HEK293T (cell line): ENCODE measurements at regions not wholly inside any gene's neighbourhood (a gene's known extent, or its start where the extent isn't known, plus 50 kb on each side); places are given as distances from the start of the nearest gene placed in this dataset.

Source experiments
- CTCF ChIA-PET: fragments of 350-600 bp; formaldehyde crosslinking; extraction: SDS; loops from one replicate; lab custom pipeline; 2021; ENCODE audit warnings: antibody characterized with exemption, inconsistent platforms; lab: Yijun Ruan, JAX
- POLR2A ChIA-PET: fragments of 350-600 bp; formaldehyde crosslinking; extraction: SDS; loops from one replicate; lab custom pipeline; 2020; ENCODE audit warnings: antibody characterized with exemption, inconsistent platforms; lab: Yijun Ruan, JAX
- DNase-seq: peaks from one replicate; pipeline ENCODE4 v3.0.0; 2012; ENCODE audit warnings: mixed read lengths; ENCODE audit errors: extremely low spot score
- ARNT ChIP-seq: fragments of 450-650 bp; IDR thresholded peaks from 2 replicates; pipeline ENCODE4 v1.6.1; 2017; ENCODE audit warnings: mild to moderate bottlenecking
- BHLHE40 ChIP-seq: fragments of 450-650 bp; IDR thresholded peaks from 2 replicates; pipeline ENCODE4 v1.6.1; 2016; ENCODE audit warnings: mild to moderate bottlenecking, moderate library complexity, borderline replicate concordance
- CTBP1 ChIP-seq: fragments of 450-650 bp; IDR thresholded peaks from 2 replicates; pipeline ENCODE4 v1.6.1; 2016; ENCODE audit warnings: borderline replicate concordance
- ELF4 ChIP-seq: fragments of 450-650 bp; IDR thresholded peaks from 2 replicates; pipeline ENCODE4 v1.6.1; 2017; ENCODE audit warnings: antibody characterized with exemption
- FOXA1 ChIP-seq: fragments of 450-650 bp; IDR thresholded peaks from 2 replicates; pipeline ENCODE4 v1.6.1; 2016; ENCODE audit warnings: mild to moderate bottlenecking
- FOXK2 ChIP-seq: fragments of 450-650 bp; IDR thresholded peaks from 2 replicates; pipeline ENCODE4 v1.6.1; 2016; ENCODE audit warnings: mild to moderate bottlenecking
- FOXM1 ChIP-seq: fragments of 450-650 bp; IDR thresholded peaks from 2 replicates; pipeline ENCODE4 v1.6.1; 2017; ENCODE audit warnings: mild to moderate bottlenecking, borderline replicate concordance
- HDGF ChIP-seq: fragments of 450-650 bp; IDR thresholded peaks from 2 replicates; pipeline ENCODE4 v1.6.1; 2017; ENCODE audit warnings: antibody characterized with exemption, borderline replicate concordance
- L3MBTL2 ChIP-seq: fragments of 450-650 bp; conservative IDR thresholded peaks from 2 replicates; pipeline ENCODE4 v1.6.1; 2016; ENCODE audit warnings: mild to moderate bottlenecking
- LEF1 ChIP-seq: fragments of 450-650 bp; IDR thresholded peaks from 2 replicates; pipeline ENCODE4 v1.6.1; 2017; ENCODE audit warnings: mild to moderate bottlenecking, borderline replicate concordance
- NFRKB ChIP-seq: fragments of 450-650 bp; IDR thresholded peaks from 2 replicates; pipeline ENCODE4 v1.6.1; 2016; ENCODE audit warnings: mild to moderate bottlenecking, moderate library complexity
- SP1 ChIP-seq: fragments of 450-650 bp; IDR thresholded peaks from 2 replicates; pipeline ENCODE4 v1.6.1; 2017
- SUZ12 ChIP-seq: fragments of 450-650 bp; IDR thresholded peaks from 2 replicates; pipeline ENCODE4 v1.6.1; 2016; ENCODE audit warnings: mild to moderate bottlenecking
- TARDBP ChIP-seq: fragments of 450-650 bp; IDR thresholded peaks from 2 replicates; pipeline ENCODE4 v1.6.1; 2016
- ZNF384 ChIP-seq: fragments of 450-650 bp; IDR thresholded peaks from 2 replicates; pipeline ENCODE4 v1.6.1; 2016
- TF ChIP-seq, protein P1 (sequence below): fragments of 450-650 bp; IDR thresholded peaks from 2 replicates; pipeline ENCODE4 v1.6.1; 2016

DNA sequence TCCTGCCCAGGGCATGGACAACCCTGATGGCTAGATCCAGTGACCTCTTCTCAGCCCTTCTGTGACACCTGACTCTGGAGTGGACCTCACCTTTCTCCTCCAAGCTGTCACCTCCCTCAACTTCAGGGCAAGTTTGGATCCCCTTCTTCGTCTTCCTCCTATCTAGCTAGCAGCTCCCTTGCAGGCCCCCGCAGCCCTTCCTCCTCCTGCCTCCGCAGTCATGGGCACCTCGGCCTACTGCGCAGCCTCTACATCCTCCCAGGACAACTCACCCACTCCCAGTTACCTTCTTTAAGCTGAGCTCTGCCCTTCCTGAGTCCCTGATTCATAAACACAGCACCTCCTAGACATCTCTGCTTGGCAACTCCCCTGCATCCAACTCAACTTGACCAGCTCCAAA is 61.3 kb upstream of the ID3 start:
- no peak for TF ChIP-seq SUZ12
- no peak for TF ChIP-seq FOXK2
- no peak for TF ChIP-seq HDGF
- TF ChIP-seq, protein P1, sequence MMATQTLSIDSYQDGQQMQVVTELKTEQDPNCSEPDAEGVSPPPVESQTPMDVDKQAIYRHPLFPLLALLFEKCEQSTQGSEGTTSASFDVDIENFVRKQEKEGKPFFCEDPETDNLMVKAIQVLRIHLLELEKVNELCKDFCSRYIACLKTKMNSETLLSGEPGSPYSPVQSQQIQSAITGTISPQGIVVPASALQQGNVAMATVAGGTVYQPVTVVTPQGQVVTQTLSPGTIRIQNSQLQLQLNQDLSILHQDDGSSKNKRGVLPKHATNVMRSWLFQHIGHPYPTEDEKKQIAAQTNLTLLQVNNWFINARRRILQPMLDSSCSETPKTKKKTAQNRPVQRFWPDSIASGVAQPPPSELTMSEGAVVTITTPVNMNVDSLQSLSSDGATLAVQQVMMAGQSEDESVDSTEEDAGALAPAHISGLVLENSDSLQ, result no peak
- TF ChIP-seq ARNT, result no peak
- TF ChIP-seq NFRKB, result no peak
- DNase-seq, result no peak
- ChIA-PET CTCF (interaction anchor here (1.4 to 2.6 kb wide), 3 partner anchors 14 to 38 kb away, joined by 5 to 7 read pairs (median 5); no protein-coding TSS in a partner anchor), POLR2A (interaction anchor here (0.9 to 3.1 kb wide), 4 partner anchors 52 to 65 kb away, joined by 3 to 24 read pairs (median 6); partner anchors contain the start of gene ID3)

GRCh38 chr1:23619299-23620188 is 60.2 kb upstream of the ID3 start:
- TF ChIP-seq BHLHE40 (no peak), SP1 (no peak), FOXK2 (no peak), ZNF384 (no peak), FOXM1 (no peak), NFRKB (no peak), SUZ12 (no peak), L3MBTL2 (no peak), HDGF (no peak), ELF4 (no peak), TARDBP (no peak), FOXA1 (no peak), LEF1 (no peak), CTBP1 (no peak)
- TF ChIP-seq, protein P1, result no peak
- POLR2A ChIA-PET, result interaction anchor here (3.1 kb wide), 1 partner anchor 60 kb away, joined by 24 read pairs; the partner anchor contains the start of gene ID3
- CTCF ChIA-PET, result interaction anchor here (1.6 kb wide), 1 partner anchor 15 kb away, joined by 8 read pairs; no protein-coding TSS in a partner anchor
- DNase-seq, result peak; percentile 33

DNA sequence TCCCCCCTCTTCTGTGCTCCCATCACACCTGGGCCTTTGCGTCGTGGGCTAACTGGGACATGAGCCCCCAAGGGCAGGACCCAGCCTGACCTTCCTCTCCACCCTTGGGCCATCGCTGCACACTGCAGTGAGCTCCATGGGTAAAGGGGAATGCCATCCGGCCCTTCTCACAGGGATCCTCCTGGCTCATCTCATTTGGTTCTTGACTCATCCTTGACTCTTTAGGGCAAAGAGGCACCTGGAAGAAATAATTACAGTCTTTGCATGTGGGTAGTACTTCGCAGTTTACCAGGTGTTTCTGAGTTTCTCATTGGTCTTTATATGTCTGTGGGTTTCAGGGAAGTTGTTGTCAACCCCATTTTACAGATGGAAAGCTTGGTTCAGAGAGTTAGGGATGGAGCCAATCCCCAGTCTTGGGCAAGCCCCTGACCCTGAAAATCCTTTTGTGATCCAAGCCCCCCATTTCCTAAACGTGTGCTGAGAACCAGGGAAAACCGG is 59.3 kb upstream of the ID3 start:
- POLR2A ChIA-PET, result interaction anchor here (3.1 kb wide), 1 partner anchor 60 kb away, joined by 24 read pairs; the partner anchor contains the start of gene ID3
- DNase-seq, result no peak
- CTCF ChIA-PET, result interaction anchor here (1.0 to 1.6 kb wide), 2 partner anchors 16 to 19 kb away, joined by 3 to 8 read pairs; no protein-coding TSS in a partner anchor
- TF ChIP-seq FOXK2 (no peak), LEF1 (no peak), ARNT (no peak)

DNA sequence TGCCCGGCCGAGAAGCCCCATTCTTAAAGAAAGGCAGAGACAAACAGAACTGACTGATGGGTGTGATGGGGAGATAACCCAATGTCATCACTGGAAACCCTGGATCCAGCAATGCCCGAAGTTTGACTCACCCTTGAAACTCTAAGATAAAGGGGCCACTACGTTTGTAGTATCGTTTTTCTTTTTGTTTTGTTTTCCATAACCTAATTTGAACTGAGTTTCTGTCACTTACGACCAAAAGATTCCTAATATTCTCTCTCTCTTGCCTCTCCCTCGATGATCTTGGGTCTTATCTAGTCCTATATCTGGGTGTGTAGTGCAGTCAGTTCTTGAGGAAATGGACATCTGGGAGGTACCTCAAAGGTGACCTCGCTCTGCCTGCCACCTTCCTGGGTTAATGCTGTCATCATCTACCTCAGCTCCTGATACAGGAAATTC is 57.8 kb upstream of the ID3 start:
- ChIA-PET CTCF (interaction anchor here (1.6 kb wide), 1 partner anchor 35 kb away, joined by 4 read pairs; no protein-coding TSS in a partner anchor), POLR2A (no interaction called here)
- no peak for TF ChIP-seq FOXK2
- no peak for TF ChIP-seq NFRKB
- no peak for DNase-seq

DNA sequence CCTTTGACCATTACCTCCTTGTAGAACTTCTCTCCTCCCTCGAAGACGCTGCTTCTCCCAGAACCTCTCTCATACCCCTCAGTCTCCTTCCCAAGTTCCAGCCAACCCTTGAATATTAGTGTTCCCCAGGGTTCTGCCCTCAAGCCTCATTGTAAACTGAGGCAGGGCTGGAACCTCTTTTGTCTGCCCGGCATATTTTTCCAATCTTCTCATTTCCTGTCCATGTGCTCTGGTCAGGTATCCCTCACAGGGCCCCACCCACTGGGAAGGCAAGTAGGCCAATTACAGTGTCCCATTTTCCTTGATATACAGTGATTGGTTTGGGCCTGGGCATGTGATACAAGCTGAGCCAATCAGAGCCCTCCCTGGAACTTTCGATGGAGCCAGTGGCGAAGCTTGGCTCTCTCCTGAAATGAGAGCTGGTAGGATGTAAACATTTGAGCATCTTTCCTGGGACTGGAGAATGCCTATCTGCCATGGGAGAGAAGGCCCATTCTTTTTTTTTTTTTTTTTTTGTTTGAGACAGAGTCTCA is 57.1 kb upstream of the ID3 start:
- TF ChIP-seq SUZ12 (no peak), L3MBTL2 (peak; percentile 49; the same call in 1 of the 2 replicates), TARDBP (no peak), ELF4 (no peak), LEF1 (no peak)
- DNase-seq, result peak; percentile 27
- CTCF ChIA-PET, result interaction anchor here (0.6 to 1.6 kb wide), 2 partner anchors 34 to 108 kb away, joined by 3 to 4 read pairs; no protein-coding TSS in a partner anchor
- POLR2A ChIA-PET, result no interaction called here

DNA sequence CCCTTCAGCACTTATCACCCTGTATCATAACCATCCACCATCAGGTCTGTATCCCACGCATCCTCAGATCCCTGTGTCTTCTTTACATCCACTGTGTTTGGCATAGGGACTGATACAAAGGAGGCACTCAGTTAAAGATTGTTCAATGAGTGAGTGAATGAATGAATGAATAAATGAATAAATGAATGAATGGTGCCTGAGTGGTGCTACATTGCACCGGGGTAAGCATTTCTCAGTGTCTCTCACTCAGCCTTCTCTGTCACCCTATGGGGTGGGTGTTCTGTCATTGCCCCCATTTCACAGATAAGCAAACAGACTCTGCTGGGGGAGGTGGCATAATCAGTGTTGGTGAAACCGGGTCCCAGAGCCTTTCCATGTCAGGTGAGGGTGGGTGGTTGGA is 56.6 kb upstream of the ID3 start:
- ChIA-PET POLR2A (no interaction called here), CTCF (interaction anchor here (0.6 kb wide), 1 partner anchor 108 kb away, joined by 3 read pairs; no protein-coding TSS in a partner anchor)

More for the DNA sequence above, 56.6 kb upstream of the ID3 start:
- TF ChIP-seq, protein P1, result no peak
- TF ChIP-seq ELF4 (no peak), LEF1 (no peak), SP1 (no peak), BHLHE40 (no peak), ARNT (no peak), ZNF384 (no peak), CTBP1 (no peak), FOXA1 (no peak), FOXM1 (no peak)
- no peak for DNase-seq
